ENCODE measurements at regions not wholly inside any gene's neighbourhood (a gene's known extent, or its start where the extent isn't known, plus 50 kb on each side); places are given as distances from the start of the nearest gene placed in this dataset.

GRCh38 chr6:139553916-139554315, 179.5 kb upstream of the CITED2 start:
- Histone ChIP-seq H3K9me3 (ENCODE audit: control insufficient read depth, low read length) (no peaks in the 10 kb centered on the region), H3K9ac (ENCODE audit: extremely low read depth, low read length, poor library complexity, severe bottlenecking) (no peak overlapping the region), H3K36me3 (ENCODE audit: control insufficient read depth, insufficient read depth, low read length) (no peaks in the 10 kb centered on the region), H3K27ac (ENCODE audit: low read depth, low read length) (no peak overlapping the region), H3K27me3 (ENCODE audit: control insufficient read depth, insufficient read depth, low read length, poor library complexity, severe bottlenecking) (no peaks in the 10 kb centered on the region), H3K4me1 (ENCODE audit: control insufficient read depth, insufficient read depth, low read length) (no peaks in the 10 kb centered on the region), H3K4me3 (ENCODE audit: low read length) (no peak overlapping the region)
- 90 to 95% methylated on average over 6 to 7 of the region's 7 CpGs for WGBS, 2 experiments (ENCODE audit: insufficient coverage in 1 of 2, insufficient read length in 1 of 2)
- H3K27ac Mint-ChIP-seq: no peak overlapping the region
- H3K36me3 Mint-ChIP-seq (ENCODE audit: low read depth): no peaks in the 10 kb centered on the region
- no peak overlapping the region for H3K4me3 Mint-ChIP-seq
- TF ChIP-seq, protein P1, sequence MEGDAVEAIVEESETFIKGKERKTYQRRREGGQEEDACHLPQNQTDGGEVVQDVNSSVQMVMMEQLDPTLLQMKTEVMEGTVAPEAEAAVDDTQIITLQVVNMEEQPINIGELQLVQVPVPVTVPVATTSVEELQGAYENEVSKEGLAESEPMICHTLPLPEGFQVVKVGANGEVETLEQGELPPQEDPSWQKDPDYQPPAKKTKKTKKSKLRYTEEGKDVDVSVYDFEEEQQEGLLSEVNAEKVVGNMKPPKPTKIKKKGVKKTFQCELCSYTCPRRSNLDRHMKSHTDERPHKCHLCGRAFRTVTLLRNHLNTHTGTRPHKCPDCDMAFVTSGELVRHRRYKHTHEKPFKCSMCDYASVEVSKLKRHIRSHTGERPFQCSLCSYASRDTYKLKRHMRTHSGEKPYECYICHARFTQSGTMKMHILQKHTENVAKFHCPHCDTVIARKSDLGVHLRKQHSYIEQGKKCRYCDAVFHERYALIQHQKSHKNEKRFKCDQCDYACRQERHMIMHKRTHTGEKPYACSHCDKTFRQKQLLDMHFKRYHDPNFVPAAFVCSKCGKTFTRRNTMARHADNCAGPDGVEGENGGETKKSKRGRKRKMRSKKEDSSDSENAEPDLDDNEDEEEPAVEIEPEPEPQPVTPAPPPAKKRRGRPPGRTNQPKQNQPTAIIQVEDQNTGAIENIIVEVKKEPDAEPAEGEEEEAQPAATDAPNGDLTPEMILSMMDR (conservative IDR thresholded peaks at IDR 0.05): no peak
- DNase-seq: no peak
- peaks cover 5% of the 10 kb centered on the region for H3K27me3 Mint-ChIP-seq (ENCODE audit: insufficient read depth)
- no peaks in the 10 kb centered on the region for H3K4me1 Mint-ChIP-seq
- H3K9me3 Mint-ChIP-seq: no peaks in the 10 kb centered on the region

DNA sequence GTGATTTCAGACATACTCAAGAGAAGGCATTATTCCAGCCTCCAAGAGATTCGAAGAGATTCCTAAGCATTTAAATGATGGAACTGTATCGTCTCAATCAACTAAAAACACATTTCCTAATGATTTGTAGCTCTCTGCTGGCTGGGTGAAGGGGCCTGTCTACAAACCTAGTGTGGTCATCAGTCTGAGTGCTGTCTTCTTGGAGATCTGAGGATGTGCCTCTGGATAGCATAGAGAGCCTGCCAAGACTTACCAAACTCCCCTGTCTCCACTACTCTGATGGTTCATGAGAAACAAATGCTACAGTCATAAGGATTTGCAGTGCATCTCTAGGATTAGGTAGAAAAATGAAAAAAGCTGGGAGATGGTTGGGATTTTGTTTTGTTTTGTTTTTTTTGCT, 176.9 kb upstream of the CITED2 start:
- H3K36me3 Mint-ChIP-seq (ENCODE audit: low read depth): no peaks in the 10 kb centered on the region
- Histone ChIP-seq H3K9me3 (ENCODE audit: control insufficient read depth, low read length) (no peaks in the 10 kb centered on the region), H3K9ac (ENCODE audit: extremely low read depth, low read length, poor library complexity, severe bottlenecking) (no peak overlapping the region), H3K27ac (ENCODE audit: low read depth, low read length) (no peak overlapping the region), H3K27me3 (ENCODE audit: control insufficient read depth, insufficient read depth, low read length, poor library complexity, severe bottlenecking) (no peaks in the 10 kb centered on the region), H3K36me3 (ENCODE audit: control insufficient read depth, insufficient read depth, low read length) (no peaks in the 10 kb centered on the region), H3K4me1 (ENCODE audit: control insufficient read depth, insufficient read depth, low read length) (no peaks in the 10 kb centered on the region), H3K4me3 (ENCODE audit: low read length) (no peak overlapping the region)
- H3K27ac Mint-ChIP-seq: no peak overlapping the region
- no peak overlapping the region for H3K4me3 Mint-ChIP-seq
- no peaks in the 10 kb centered on the region for H3K9me3 Mint-ChIP-seq
- TF ChIP-seq, protein P1 (conservative IDR thresholded peaks at IDR 0.05): no peak
- peaks cover 13% of the 10 kb centered on the region for H3K4me1 Mint-ChIP-seq
- DNase-seq: no peak
- 83 to 90% methylated on average over 2 of the region's 2 CpGs for whole genome bisulfite sequencing, 2 experiments (ENCODE audit: insufficient coverage in 1 of 2, insufficient read length in 1 of 2)
- peaks cover 5% of the 10 kb centered on the region for H3K27me3 Mint-ChIP-seq (ENCODE audit: insufficient read depth)

- no peaks in the 10 kb centered on the region for H3K27me3 ChIP-seq (ENCODE audit: control insufficient read depth, insufficient read depth, low read length, poor library complexity, severe bottlenecking)
- no peak overlapping the region for H3K4me3 ChIP-seq (ENCODE audit: low read length)
- Mint-ChIP-seq H3K27me3 (ENCODE audit: insufficient read depth) (peaks cover 5% of the 10 kb centered on the region), H3K4me3 (no peak overlapping the region), H3K4me1 (peaks cover 20% of the 10 kb centered on the region), H3K36me3 (ENCODE audit: low read depth) (no peaks in the 10 kb centered on the region), H3K27ac (no peak overlapping the region), H3K9me3 (no peaks in the 10 kb centered on the region)
- H3K4me1 ChIP-seq (ENCODE audit: control insufficient read depth, insufficient read depth, low read length): no peaks in the 10 kb centered on the region
- 96 to 100% methylated on average over 3 of the region's 3 CpGs for WGBS, 2 experiments (ENCODE audit: insufficient coverage in 1 of 2, insufficient read length in 1 of 2)
- H3K36me3 ChIP-seq (ENCODE audit: control insufficient read depth, insufficient read depth, low read length): no peaks in the 10 kb centered on the region
- H3K27ac ChIP-seq (ENCODE audit: low read depth, low read length): no peak overlapping the region
- no peaks in the 10 kb centered on the region for H3K9me3 ChIP-seq (ENCODE audit: control insufficient read depth, low read length)
- DNase-seq: no peak
- TF ChIP-seq, protein P1 (conservative IDR thresholded peaks at IDR 0.05): no peak
- no peak overlapping the region for H3K9ac ChIP-seq (ENCODE audit: extremely low read depth, low read length, poor library complexity, severe bottlenecking)
These were observed 175.9 kb upstream of the CITED2 start for GRCh38 chr6:139550361-139550760.

Measured in endodermal cell (in vitro differentiated cells).